H9 (cell line): ENCODE measurements at regions not wholly inside any gene's neighbourhood (a gene's known extent, or its start where the extent isn't known, plus 50 kb on each side); places are given as distances from the start of the nearest gene placed in this dataset.

Experiments
- DNase-seq: peaks from one replicate; pipeline ENCODE4 v3.0.0-alpha.2; 2017
- H2AFZ ChIP-seq: one replicate; pipeline ENCODE4 v1.6.1; 2013; ENCODE audit warnings: mild to moderate bottlenecking, low read length, control low read depth, moderate library complexity
- H2AK5ac ChIP-seq: 2 replicates; pipeline ENCODE4 v1.6.1; 2013; ENCODE audit warnings: low read length, control low read depth, mixed read lengths; ENCODE audit not compliant: insufficient read length
- H2BK120ac ChIP-seq: one replicate; pipeline ENCODE4 v1.6.1; 2013; ENCODE audit warnings: low read depth, mild to moderate bottlenecking, low read length, control low read depth, inconsistent platforms; ENCODE audit not compliant: poor library complexity, severe bottlenecking
- H2BK12ac ChIP-seq: 2 replicates; pipeline ENCODE4 v1.6.1; 2013; ENCODE audit warnings: low read length, control low read depth, mixed read lengths, low read depth; ENCODE audit not compliant: insufficient read length
- H2BK15ac ChIP-seq: 2 replicates; pipeline ENCODE4 v1.6.1; 2013; ENCODE audit warnings: low read depth, low read length, control low read depth
- H2BK20ac ChIP-seq: one replicate; pipeline ENCODE4 v1.6.1; 2013; ENCODE audit warnings: low read depth, mild to moderate bottlenecking, low read length, control low read depth, inconsistent platforms; ENCODE audit not compliant: poor library complexity, severe bottlenecking
- H2BK5ac ChIP-seq: 2 replicates; pipeline ENCODE4 v1.6.1; 2013; ENCODE audit warnings: low read length, control low read depth, mixed read lengths; ENCODE audit not compliant: insufficient read length
- H3K14ac ChIP-seq: 2 replicates; pipeline ENCODE4 v1.6.1; 2013; ENCODE audit warnings: low read length, control low read depth; ENCODE audit not compliant: insufficient read depth
- H3K18ac ChIP-seq: 2 replicates; pipeline ENCODE4 v1.6.1; 2013; ENCODE audit warnings: low read depth, mild to moderate bottlenecking, mixed read lengths, low read length, control low read depth; ENCODE audit not compliant: insufficient read length
- H3K23ac ChIP-seq: 2 replicates; pipeline ENCODE4 v1.6.1; 2013; ENCODE audit warnings: low read length, control low read depth, mixed read lengths, low read depth; ENCODE audit not compliant: insufficient read length
- H3K23me2 ChIP-seq: 2 replicates; pipeline ENCODE4 v1.6.1; 2013; ENCODE audit warnings: low read depth, mild to moderate bottlenecking, mixed read lengths, low read length, control low read depth; ENCODE audit not compliant: insufficient read length, poor library complexity, severe bottlenecking
- H3K27ac ChIP-seq: 2 replicates; pipeline ENCODE4 v1.5.1; 2013; ENCODE audit warnings: low read length, control low read depth, mixed read lengths, low read depth; ENCODE audit not compliant: insufficient read length
- H3K27me3 ChIP-seq: 2 replicates; pipeline ENCODE4 v1.6.1; 2013; ENCODE audit warnings: low read length, control low read depth, inconsistent platforms; ENCODE audit not compliant: insufficient read depth
- H3K4ac ChIP-seq: 2 replicates; pipeline ENCODE4 v1.6.1; 2013; ENCODE audit warnings: low read depth, mild to moderate bottlenecking, control low read depth, inconsistent platforms, low read length, moderate library complexity
- H3K4me1 ChIP-seq: 2 replicates; pipeline ENCODE4 v1.6.1; 2013; ENCODE audit warnings: low read length, control low read depth, inconsistent platforms; ENCODE audit not compliant: insufficient read depth
- H3K4me2 ChIP-seq: 2 replicates; pipeline ENCODE4 v1.6.1; 2013; ENCODE audit warnings: low read length, control low read depth, mixed read lengths; ENCODE audit not compliant: insufficient read length, insufficient read depth
- H3K56ac ChIP-seq: 2 replicates; pipeline ENCODE4 v1.6.1; 2013; ENCODE audit warnings: low read depth, mild to moderate bottlenecking, mixed read lengths, low read length, control low read depth; ENCODE audit not compliant: insufficient read length
- H3K79me1 ChIP-seq: 2 replicates; pipeline ENCODE4 v1.6.1; 2013; ENCODE audit warnings: low read depth, mild to moderate bottlenecking, moderate library complexity, low read length, control low read depth, inconsistent platforms; ENCODE audit not compliant: insufficient read depth, poor library complexity, severe bottlenecking
- H3K79me2 ChIP-seq: 2 replicates; pipeline ENCODE4 v1.6.1; 2013; ENCODE audit warnings: low read length, control low read depth, inconsistent platforms; ENCODE audit not compliant: insufficient read depth
- H3K9ac ChIP-seq: 2 replicates; pipeline ENCODE4 v1.6.1; 2013; ENCODE audit warnings: low read length, control low read depth, mixed read lengths; ENCODE audit not compliant: insufficient read length; ENCODE audit errors: extremely low read depth
- H3K9me3 ChIP-seq: one replicate; pipeline ENCODE4 v1.6.1; 2013; ENCODE audit warnings: low read depth, low read length, inconsistent platforms; ENCODE audit not compliant: control insufficient read depth
- H3T11ph ChIP-seq: one replicate; pipeline ENCODE4 v1.6.1; 2013; ENCODE audit warnings: mild to moderate bottlenecking, low read length, control low read depth, inconsistent platforms
- H4K20me1 ChIP-seq: one replicate; pipeline ENCODE4 v1.6.1; 2013; ENCODE audit not compliant: control insufficient read depth, insufficient read length, insufficient read depth
- H4K5ac ChIP-seq: 2 replicates; pipeline ENCODE4 v1.6.1; 2013; ENCODE audit warnings: low read depth, mild to moderate bottlenecking, mixed read lengths, low read length, control low read depth; ENCODE audit not compliant: insufficient read length
- H4K8ac ChIP-seq: replicated peaks from 2 replicates; pipeline ENCODE4 v1.6.1; 2013; ENCODE audit warnings: low read length, control low read depth, mixed read lengths, low read depth; ENCODE audit not compliant: insufficient read length
- H4K91ac ChIP-seq: 2 replicates; pipeline ENCODE4 v1.6.1; 2013; ENCODE audit warnings: low read depth, mild to moderate bottlenecking, moderate library complexity, mixed read lengths, low read length, control low read depth; ENCODE audit not compliant: insufficient read length
- H3K27ac Mint-ChIP-seq, 3 experiments: 2 replicates in 2 of 3; 3 replicates in 1 of 3; pipeline ENCODE4 v1.8.0; 2020 to 2021; ENCODE audit warnings: mixed read lengths in 3 of 3, mild to moderate bottlenecking in 1 of 3, moderate library complexity in 1 of 3
- H3K27me3 Mint-ChIP-seq: 2 replicates; pipeline ENCODE4 v1.8.0; 2021; ENCODE audit warnings: low read depth, mild to moderate bottlenecking, moderate library complexity, mixed read lengths
- H3K36me3 Mint-ChIP-seq, 3 experiments: 2 replicates in 2 of 3; 3 replicates in 1 of 3; pipeline ENCODE4 v1.8.0; 2020 to 2021; ENCODE audit warnings: low read depth in 3 of 3, mixed read lengths in 3 of 3; ENCODE audit not compliant: insufficient read depth in 1 of 3
- H3K4me1 Mint-ChIP-seq, 2 experiments: 2 replicates each; pipeline ENCODE4 v1.8.0; 2020; ENCODE audit warnings: mixed read lengths in 2 of 2
- H3K4me3 Mint-ChIP-seq, 2 experiments: 2 replicates in 1 of 2; 3 replicates in 1 of 2; pipeline ENCODE4 v1.8.0; 2020 to 2021; ENCODE audit warnings: mild to moderate bottlenecking in 2 of 2, mixed read lengths in 2 of 2, moderate library complexity in 1 of 2
- H3K9me3 Mint-ChIP-seq, 2 experiments: 2 replicates in 1 of 2; 3 replicates in 1 of 2; pipeline ENCODE4 v1.8.0; 2020; ENCODE audit warnings: mild to moderate bottlenecking in 2 of 2, mixed read lengths in 2 of 2, moderate library complexity in 1 of 2
- WGBS: extraction: QIAGEN DNeasy Blood & Tissue Kit; methylation state at CpG from one replicate; pipeline ENCODE4 v1.1.7; 2013; ENCODE audit warnings: missing lambda C conversion rate, low lambda C conversion rate, mixed read lengths; ENCODE audit not compliant: insufficient read length; ENCODE audit errors: extremely low coverage; 5-methylcytosine and 5-hydroxymethylcytosine counted together
- TF ChIP-seq, protein P1 (sequence below): fragments of 200-600 bp; sonication (generic); conservative IDR thresholded peaks from 3 replicates; pipeline ENCODE4 v1.8.0; 2021; ENCODE audit warnings: antibody characterized with exemption, mild to moderate bottlenecking

DNA sequence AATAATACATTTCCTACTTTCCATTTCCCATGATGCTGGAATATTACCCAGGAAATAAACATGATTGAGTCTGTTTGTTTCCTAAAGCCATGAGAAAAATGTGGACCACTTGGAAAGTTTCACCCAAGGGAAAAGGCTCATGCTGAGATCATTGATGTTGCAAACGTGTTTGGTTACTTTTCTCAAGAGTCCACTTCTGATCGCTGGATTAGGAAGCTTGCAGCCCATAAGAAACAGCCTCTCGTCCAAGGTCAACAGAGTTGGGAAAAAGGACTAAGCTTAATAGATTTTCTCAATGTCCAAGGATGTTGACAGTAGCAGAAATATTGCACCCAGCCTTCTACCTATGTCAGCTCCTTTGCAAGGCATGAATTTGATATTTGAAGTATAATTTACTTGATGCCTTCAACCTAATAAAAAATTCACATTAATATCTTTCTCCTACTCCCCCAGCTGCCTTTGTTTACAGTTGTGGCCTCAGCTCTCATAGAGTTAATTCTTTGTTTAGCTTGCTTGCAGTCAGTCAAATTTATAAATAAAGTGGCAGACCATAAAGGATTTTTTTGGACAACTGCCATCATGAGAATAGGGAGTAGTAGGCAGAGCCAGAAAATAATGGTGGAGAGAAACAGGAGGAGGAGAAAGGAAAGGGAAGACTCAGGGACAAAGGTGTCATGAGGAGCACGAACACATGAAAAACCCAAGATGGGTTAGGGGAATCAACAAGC lies 65.6 kb upstream of the BLTP1 start:
- TF ChIP-seq, protein P1, sequence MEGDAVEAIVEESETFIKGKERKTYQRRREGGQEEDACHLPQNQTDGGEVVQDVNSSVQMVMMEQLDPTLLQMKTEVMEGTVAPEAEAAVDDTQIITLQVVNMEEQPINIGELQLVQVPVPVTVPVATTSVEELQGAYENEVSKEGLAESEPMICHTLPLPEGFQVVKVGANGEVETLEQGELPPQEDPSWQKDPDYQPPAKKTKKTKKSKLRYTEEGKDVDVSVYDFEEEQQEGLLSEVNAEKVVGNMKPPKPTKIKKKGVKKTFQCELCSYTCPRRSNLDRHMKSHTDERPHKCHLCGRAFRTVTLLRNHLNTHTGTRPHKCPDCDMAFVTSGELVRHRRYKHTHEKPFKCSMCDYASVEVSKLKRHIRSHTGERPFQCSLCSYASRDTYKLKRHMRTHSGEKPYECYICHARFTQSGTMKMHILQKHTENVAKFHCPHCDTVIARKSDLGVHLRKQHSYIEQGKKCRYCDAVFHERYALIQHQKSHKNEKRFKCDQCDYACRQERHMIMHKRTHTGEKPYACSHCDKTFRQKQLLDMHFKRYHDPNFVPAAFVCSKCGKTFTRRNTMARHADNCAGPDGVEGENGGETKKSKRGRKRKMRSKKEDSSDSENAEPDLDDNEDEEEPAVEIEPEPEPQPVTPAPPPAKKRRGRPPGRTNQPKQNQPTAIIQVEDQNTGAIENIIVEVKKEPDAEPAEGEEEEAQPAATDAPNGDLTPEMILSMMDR: no peak
- no peak overlapping the region for H3K27ac ChIP-seq
- H3K4me1 ChIP-seq: peaks cover 2% of the 10 kb centered on the region; the same call in 1 of the 2 replicates
- Mint-ChIP-seq H3K36me3 (peaks cover 0 to 2% (median 0%) of the 10 kb centered on the region in 3 experiments; a peak in 2 of 7 replicates), H3K9me3 (no peaks in the 10 kb centered on the region), H3K4me1 (peaks cover 9 to 14% of the 10 kb centered on the region in 2 experiments), H3K27ac (no peak overlapping the region), H3K27me3 (no peaks in the 10 kb centered on the region), H3K4me3 (no peak overlapping the region)
- H3K14ac ChIP-seq: no peak overlapping the region
- H3K4ac ChIP-seq: no peak overlapping the region
- H2BK120ac ChIP-seq: no peak overlapping the region
- no peak overlapping the region for H3K23ac ChIP-seq
- H2BK20ac ChIP-seq: no peak overlapping the region
- no peak for DNase-seq
- H4K5ac ChIP-seq: no peak overlapping the region
- H2AK5ac ChIP-seq: no peak overlapping the region
- no peak overlapping the region for H3K9ac ChIP-seq
- H3K9me3 ChIP-seq: no peaks in the 10 kb centered on the region
- no peaks in the 10 kb centered on the region for H3K79me1 ChIP-seq
- H2BK5ac ChIP-seq: no peak overlapping the region
- no peaks in the 10 kb centered on the region for H3K79me2 ChIP-seq
- H3K56ac ChIP-seq: no peak overlapping the region
- no peaks in the 10 kb centered on the region for H3K23me2 ChIP-seq
- WGBS: no CpG with 5 or more reads among the region's 4 CpGs
- no peaks in the 10 kb centered on the region for H3K27me3 ChIP-seq
- no peak overlapping the region for H4K8ac ChIP-seq
- no peaks in the 10 kb centered on the region for H4K20me1 ChIP-seq
- no peak overlapping the region for H3K18ac ChIP-seq
- H2AFZ ChIP-seq: no peak overlapping the region
- H4K91ac ChIP-seq: no peak overlapping the region
- H2BK12ac ChIP-seq: no peak overlapping the region
- no peak overlapping the region for H3T11ph ChIP-seq
- no peak overlapping the region for H2BK15ac ChIP-seq
- no peak overlapping the region for H3K4me2 ChIP-seq
